ENCODE measurements at regions not wholly inside any gene's neighbourhood (a gene's known extent, or its start where the extent isn't known, plus 50 kb on each side); places are given as distances from the start of the nearest gene placed in this dataset.

GRCh38 chr6:133079901-133080300 lies 161.3 kb upstream of the EYA4 start:
- intact Hi-C loops (cut with micrococcal nuclease), result no loop called here
- ChIA-PET POLR2A (no interaction called here), CTCF (no interaction called here)
- Histone ChIP-seq H3K79me2 (ENCODE audit: control insufficient read depth, insufficient read depth, low read length) (no peaks in the 10 kb centered on the region), H2AFZ (ENCODE audit: insufficient read depth, low read depth, low read length, poor library complexity, severe bottlenecking) (no peak overlapping the region), H3K9ac (ENCODE audit: low read length) (no peak overlapping the region), H3K36me3 (replicated peaks in 1 of 2; ENCODE audit: control extremely low read depth in 1 of 2, control insufficient read depth in 1 of 2, extremely low read depth in 1 of 2, insufficient read depth in 2 of 2, low read length in 1 of 2) (no peaks in the 10 kb centered on the region), H3K4me1 (ENCODE audit: control insufficient read depth in 2 of 2, insufficient read depth in 2 of 2, low read length in 2 of 2) (no peaks in the 10 kb centered on the region), H3K27me3 (replicated peaks in 1 of 4; ENCODE audit: control extremely low read depth in 1 of 4, control insufficient read depth in 3 of 4, insufficient read depth in 4 of 4, low read length in 3 of 4) (peaks cover 0 to 3% (median 0%) of the 10 kb centered on the region in 4 experiments), H4K20me1 (ENCODE audit: control insufficient read depth, insufficient read depth, low read length, poor library complexity, severe bottlenecking) (no peaks in the 10 kb centered on the region), H3K4me3 (ENCODE audit: control extremely low read depth in 1 of 5, extremely low read depth in 1 of 5, insufficient read depth in 1 of 5, low read depth in 2 of 5, low read length in 4 of 5) (no peak overlapping the region), H3K27ac (ENCODE audit: low read length in 2 of 2) (no peak overlapping the region), H3K9me3 (ENCODE audit: control extremely low read depth in 1 of 3, control insufficient read depth in 2 of 3, insufficient read depth in 1 of 3, low read length in 2 of 3) (no peaks in the 10 kb centered on the region), H3K4me2 (replicated peaks; ENCODE audit: low read depth, low read length, poor library complexity, severe bottlenecking) (no peak overlapping the region)
- Mint-ChIP-seq H3K27me3 (peaks cover 4% of the 10 kb centered on the region), H3K27ac (no peak overlapping the region), H3K4me3 (no peak overlapping the region), H3K9me3 (ENCODE audit: insufficient read depth) (no peaks in the 10 kb centered on the region), H3K4me1 (no peaks in the 10 kb centered on the region)
- WGBS (ENCODE audit: insufficient coverage), result 33% methylated on average over 1 of the region's 2 CpGs
- DNase-seq (no peak), ATAC-seq (ENCODE audit: low read depth) (no peak)
- TF ChIP-seq EZH2 (IDR thresholded peaks at IDR 0.05; ENCODE audit: borderline replicate concordance, insufficient read depth, low read depth, low read length, poor library complexity, severe bottlenecking) (no peak), CTCF (IDR thresholded peaks at IDR 0.05) (no peak)

GRCh38 chr6:133083248-133083967 lies 157.7 kb upstream of the EYA4 start:
- Mint-ChIP-seq H3K27ac (no peak overlapping the region), H3K4me1 (no peaks in the 10 kb centered on the region), H3K27me3 (peaks cover 9% of the 10 kb centered on the region), H3K9me3 (ENCODE audit: insufficient read depth) (no peaks in the 10 kb centered on the region), H3K4me3 (no peak overlapping the region)
- ATAC-seq (ENCODE audit: low read depth) (no peak), DNase-seq (no peak)
- whole genome bisulfite sequencing (ENCODE audit: insufficient coverage), result no CpG with 5 or more reads among the region's 2 CpGs
- Histone ChIP-seq H3K27ac (ENCODE audit: low read length in 2 of 2) (no peak overlapping the region), H3K4me2 (replicated peaks; ENCODE audit: low read depth, low read length, poor library complexity, severe bottlenecking) (no peak overlapping the region), H3K4me1 (ENCODE audit: control insufficient read depth in 2 of 2, insufficient read depth in 2 of 2, low read length in 2 of 2) (no peaks in the 10 kb centered on the region), H3K9me3 (ENCODE audit: control extremely low read depth in 1 of 3, control insufficient read depth in 2 of 3, insufficient read depth in 1 of 3, low read length in 2 of 3) (no peaks in the 10 kb centered on the region), H3K79me2 (ENCODE audit: control insufficient read depth, insufficient read depth, low read length) (no peaks in the 10 kb centered on the region), H3K27me3 (replicated peaks in 1 of 4; ENCODE audit: control extremely low read depth in 1 of 4, control insufficient read depth in 3 of 4, insufficient read depth in 4 of 4, low read length in 3 of 4) (no peaks in the 10 kb centered on the region), H4K20me1 (ENCODE audit: control insufficient read depth, insufficient read depth, low read length, poor library complexity, severe bottlenecking) (no peaks in the 10 kb centered on the region), H3K4me3 (ENCODE audit: control extremely low read depth in 1 of 5, extremely low read depth in 1 of 5, insufficient read depth in 1 of 5, low read depth in 2 of 5, low read length in 4 of 5) (no peak overlapping the region), H2AFZ (ENCODE audit: insufficient read depth, low read depth, low read length, poor library complexity, severe bottlenecking) (no peak overlapping the region), H3K36me3 (replicated peaks in 1 of 2; ENCODE audit: control extremely low read depth in 1 of 2, control insufficient read depth in 1 of 2, extremely low read depth in 1 of 2, insufficient read depth in 2 of 2, low read length in 1 of 2) (no peaks in the 10 kb centered on the region), H3K9ac (ENCODE audit: low read length) (no peak overlapping the region)
- intact Hi-C loops (cut with micrococcal nuclease), result no loop called here
- ChIA-PET POLR2A (no interaction called here), CTCF (no interaction called here)
- no peak for TF ChIP-seq EZH2 (IDR thresholded peaks at IDR 0.05; ENCODE audit: borderline replicate concordance, insufficient read depth, low read depth, low read length, poor library complexity, severe bottlenecking)
- no peak for TF ChIP-seq CTCF (IDR thresholded peaks at IDR 0.05)
